RWPE1 (cell line): ENCODE measurements at regions not wholly inside any gene's neighbourhood (a gene's known extent, or its start where the extent isn't known, plus 50 kb on each side); places are given as distances from the start of the nearest gene placed in this dataset.

Source experiments
- CTCF ChIA-PET: fragments of 350-600 bp; sonication (Branson Sonifier 250); formaldehyde crosslinking; extraction: SDS; loops from one replicate; lab custom pipeline; 2021; lab: Yijun Ruan, JAX
- POLR2A ChIA-PET: fragments of 400-600 bp; formaldehyde crosslinking; extraction: SDS; loops from one replicate; lab custom pipeline; 2020; ENCODE audit warnings: antibody characterized with exemption; ENCODE audit not compliant: low non-redundant PET; lab: Yijun Ruan, JAX
- DNase-seq: peaks from one replicate; pipeline ENCODE4 v3.0.0; 2012; ENCODE audit warnings: low spot score
- H3K27ac ChIP-seq: fragments of 450-650 bp; 2 replicates; pipeline ENCODE4 v1.5.1; 2017
- TF ChIP-seq, protein P1 (sequence below): fragments of 450-650 bp; conservative IDR thresholded peaks from 2 replicates; pipeline ENCODE4 v1.5.1; 2017; ENCODE audit warnings: low read depth, mild to moderate bottlenecking

GRCh38 chr3:6110451-6110850 is 750.5 kb upstream of the GRM7 start:
- CTCF ChIA-PET, result no interaction called here
- TF ChIP-seq, protein P1, sequence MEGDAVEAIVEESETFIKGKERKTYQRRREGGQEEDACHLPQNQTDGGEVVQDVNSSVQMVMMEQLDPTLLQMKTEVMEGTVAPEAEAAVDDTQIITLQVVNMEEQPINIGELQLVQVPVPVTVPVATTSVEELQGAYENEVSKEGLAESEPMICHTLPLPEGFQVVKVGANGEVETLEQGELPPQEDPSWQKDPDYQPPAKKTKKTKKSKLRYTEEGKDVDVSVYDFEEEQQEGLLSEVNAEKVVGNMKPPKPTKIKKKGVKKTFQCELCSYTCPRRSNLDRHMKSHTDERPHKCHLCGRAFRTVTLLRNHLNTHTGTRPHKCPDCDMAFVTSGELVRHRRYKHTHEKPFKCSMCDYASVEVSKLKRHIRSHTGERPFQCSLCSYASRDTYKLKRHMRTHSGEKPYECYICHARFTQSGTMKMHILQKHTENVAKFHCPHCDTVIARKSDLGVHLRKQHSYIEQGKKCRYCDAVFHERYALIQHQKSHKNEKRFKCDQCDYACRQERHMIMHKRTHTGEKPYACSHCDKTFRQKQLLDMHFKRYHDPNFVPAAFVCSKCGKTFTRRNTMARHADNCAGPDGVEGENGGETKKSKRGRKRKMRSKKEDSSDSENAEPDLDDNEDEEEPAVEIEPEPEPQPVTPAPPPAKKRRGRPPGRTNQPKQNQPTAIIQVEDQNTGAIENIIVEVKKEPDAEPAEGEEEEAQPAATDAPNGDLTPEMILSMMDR, result no peak
- DNase-seq, result no peak
- no peak overlapping the region for H3K27ac ChIP-seq
- POLR2A ChIA-PET, result no interaction called here

DNA sequence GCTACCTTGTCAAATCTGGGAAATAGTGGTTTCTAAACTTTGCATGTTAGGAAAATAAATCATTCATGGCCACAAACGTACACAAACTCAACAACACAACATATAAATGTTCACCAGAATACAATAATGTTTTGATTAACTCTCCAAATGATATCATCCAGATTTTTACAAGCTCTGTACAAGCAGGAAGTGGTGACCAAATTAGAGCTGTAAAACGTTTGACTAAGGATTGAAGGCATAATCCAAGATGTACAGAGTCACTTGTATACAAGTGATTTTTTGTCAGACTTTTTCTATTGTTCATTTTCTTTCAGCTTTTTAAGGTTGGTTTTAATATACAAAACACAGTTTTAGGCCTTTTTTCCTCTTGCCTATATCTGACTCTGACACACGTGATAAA is 748.4 kb upstream of the GRM7 start:
- ChIA-PET CTCF (no interaction called here), POLR2A (no interaction called here)
- H3K27ac ChIP-seq, result no peak overlapping the region
- DNase-seq, result no peak
- TF ChIP-seq, protein P1, result no peak

DNA sequence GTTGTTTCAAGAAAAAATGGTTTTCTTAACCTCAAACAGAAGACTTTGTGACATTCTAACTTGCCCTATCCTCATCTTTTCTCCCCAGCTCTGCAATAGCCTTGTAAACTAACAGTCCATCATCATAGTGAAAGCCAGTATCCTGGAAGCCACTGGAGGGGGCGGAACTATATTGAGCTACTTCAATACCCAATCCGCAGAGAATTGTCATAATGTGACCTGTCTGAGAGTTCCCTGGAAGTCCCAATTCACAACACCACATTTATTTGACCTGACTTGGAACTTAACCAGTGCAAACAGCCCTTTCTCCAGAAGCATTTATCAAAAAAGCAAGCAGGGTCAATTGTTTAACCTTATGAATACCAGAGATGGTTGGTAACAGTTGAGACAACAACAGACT is 747.6 kb upstream of the GRM7 start:
- DNase-seq, result no peak
- no peak overlapping the region for H3K27ac ChIP-seq
- POLR2A ChIA-PET, result no interaction called here
- TF ChIP-seq, protein P1, result no peak
- CTCF ChIA-PET, result no interaction called here

DNA sequence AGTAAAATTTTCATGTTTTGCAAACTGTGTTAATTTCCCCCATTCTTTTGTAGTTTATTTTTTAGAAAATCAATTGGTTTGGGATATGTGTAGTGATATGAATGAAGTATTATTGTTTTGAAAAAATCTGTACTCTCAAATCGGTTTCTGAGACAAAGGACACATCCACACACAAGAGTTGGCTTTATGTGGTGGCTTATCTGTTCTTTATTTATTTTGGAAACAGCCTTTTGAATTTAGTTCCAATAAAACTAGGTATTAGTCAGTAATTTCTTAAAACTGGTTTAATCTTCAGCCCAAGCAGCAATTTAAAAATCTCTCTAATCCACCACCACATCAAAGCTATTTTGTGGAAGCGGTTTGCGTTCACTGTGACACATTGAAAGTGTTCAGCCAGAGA is 741.5 kb upstream of the GRM7 start:
- POLR2A ChIA-PET, result no interaction called here
- TF ChIP-seq, protein P1, result no peak
- CTCF ChIA-PET, result no interaction called here

GRCh38 chr3:6120786-6121185 is 740.1 kb upstream of the GRM7 start:
- CTCF ChIA-PET, result no interaction called here
- no peak overlapping the region for H3K27ac ChIP-seq
- DNase-seq, result no peak
- TF ChIP-seq, protein P1, result no peak
- POLR2A ChIA-PET, result no interaction called here

More for the DNA sequence above, 741.5 kb upstream of the GRM7 start:
- no peak for DNase-seq
- H3K27ac ChIP-seq, result no peak overlapping the region

- H3K27ac ChIP-seq, result no peak overlapping the region
- CTCF ChIA-PET, result no interaction called here
- TF ChIP-seq, protein P1, result no peak
- DNase-seq, result no peak
- POLR2A ChIA-PET, result no interaction called here
Measured at GRCh38 chr3:6124875-6125274, 736.0 kb upstream of the GRM7 start.

DNA sequence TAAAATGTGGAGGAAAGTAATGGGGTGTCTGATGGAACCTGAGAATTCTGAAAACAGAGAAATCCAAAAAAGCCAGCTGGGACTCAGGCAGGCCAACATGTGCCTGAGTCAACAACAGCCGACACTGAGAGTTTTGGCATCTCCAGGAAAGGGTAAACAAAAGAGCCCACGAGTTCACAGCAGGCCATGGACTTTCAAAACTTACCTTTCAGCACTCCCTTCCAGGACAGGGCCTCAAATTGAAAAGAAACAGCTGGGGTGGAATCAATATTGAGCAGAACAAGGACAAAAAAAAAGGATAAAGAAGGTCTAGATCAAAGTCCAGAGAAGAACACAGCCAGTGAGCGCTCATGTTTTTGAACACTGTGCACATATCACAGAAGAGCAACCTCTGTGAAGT is 735.4 kb upstream of the GRM7 start:
- TF ChIP-seq, protein P1, result no peak
- POLR2A ChIA-PET, result no interaction called here
- H3K27ac ChIP-seq, result no peak overlapping the region
- DNase-seq, result no peak
- CTCF ChIA-PET, result no interaction called here
